Peyer's patch (tissue), 4 donors: ENCODE measurements at regions not wholly inside any gene's neighbourhood (a gene's known extent, or its start where the extent isn't known, plus 50 kb on each side); places are given as distances from the start of the nearest gene placed in this dataset.

Source experiments
- CTCF ChIP-seq, 6 experiments: fragments of 450-650 bp in 4 of 6; fragments of 200-600 bp in 2 of 6; sonication (generic) in 1 of 6; IDR thresholded peaks; one replicate each; pipeline ENCODE4 v1.5.1; 2017 to 2019; ENCODE audit warnings: antibody characterized with exemption in 6 of 6, mild to moderate bottlenecking in 3 of 6, moderate library complexity in 1 of 6
- POLR2A ChIP-seq, 2 donors: fragments of 450-650 bp; IDR thresholded peaks; one replicate each; pipeline ENCODE4 v1.5.1; 2017; ENCODE audit warnings: antibody characterized with exemption in 2 of 2, mild to moderate bottlenecking in 2 of 2, moderate library complexity in 2 of 2

DNA sequence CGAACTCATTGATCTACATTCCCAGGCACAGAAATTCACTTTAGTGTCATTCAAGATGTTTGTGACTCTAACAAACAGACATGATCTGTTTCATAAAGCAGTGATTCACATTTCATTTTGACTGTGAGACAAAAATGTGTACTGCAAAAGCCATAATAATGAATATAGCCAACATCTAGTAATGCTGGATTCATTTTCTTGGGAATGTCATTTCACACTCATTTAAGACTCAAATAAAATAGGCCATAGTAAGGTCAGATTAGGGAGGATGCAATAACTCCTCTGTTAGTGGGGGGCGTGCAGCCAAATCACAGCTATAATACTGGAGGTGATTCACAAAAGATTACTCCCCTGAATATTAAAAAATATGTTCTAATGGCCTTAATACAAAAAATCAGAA lies 566.6 kb upstream of the ZWINT start:
- TF ChIP-seq CTCF (IDR thresholded peaks at IDR 0.05) (no peak), POLR2A (IDR thresholded peaks at IDR 0.05) (no peak)
